ENCODE measurements at regions not wholly inside any gene's neighbourhood (a gene's known extent, or its start where the extent isn't known, plus 50 kb on each side); places are given as distances from the start of the nearest gene placed in this dataset.

DNA sequence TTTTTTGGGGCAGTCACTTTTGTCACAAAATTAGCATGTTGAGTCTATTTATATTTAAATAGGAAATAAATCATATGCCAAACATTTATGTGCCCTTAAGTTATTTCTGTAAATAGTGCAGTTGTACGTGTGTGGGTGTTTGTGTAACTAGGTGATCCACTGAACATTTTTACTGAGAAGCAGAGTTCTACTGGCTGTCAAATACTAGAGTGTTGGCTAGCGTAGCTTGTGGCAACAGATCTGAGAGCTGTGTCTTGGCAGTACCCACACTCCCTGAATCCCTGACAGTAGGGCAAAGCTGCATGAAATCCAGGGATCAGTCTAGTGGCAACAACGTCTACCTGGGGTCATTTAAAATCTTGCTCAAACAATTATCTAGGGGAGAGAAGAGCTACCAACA is 273.1 kb upstream of the SLC8A1 start:
- TF ChIP-seq, protein P1, sequence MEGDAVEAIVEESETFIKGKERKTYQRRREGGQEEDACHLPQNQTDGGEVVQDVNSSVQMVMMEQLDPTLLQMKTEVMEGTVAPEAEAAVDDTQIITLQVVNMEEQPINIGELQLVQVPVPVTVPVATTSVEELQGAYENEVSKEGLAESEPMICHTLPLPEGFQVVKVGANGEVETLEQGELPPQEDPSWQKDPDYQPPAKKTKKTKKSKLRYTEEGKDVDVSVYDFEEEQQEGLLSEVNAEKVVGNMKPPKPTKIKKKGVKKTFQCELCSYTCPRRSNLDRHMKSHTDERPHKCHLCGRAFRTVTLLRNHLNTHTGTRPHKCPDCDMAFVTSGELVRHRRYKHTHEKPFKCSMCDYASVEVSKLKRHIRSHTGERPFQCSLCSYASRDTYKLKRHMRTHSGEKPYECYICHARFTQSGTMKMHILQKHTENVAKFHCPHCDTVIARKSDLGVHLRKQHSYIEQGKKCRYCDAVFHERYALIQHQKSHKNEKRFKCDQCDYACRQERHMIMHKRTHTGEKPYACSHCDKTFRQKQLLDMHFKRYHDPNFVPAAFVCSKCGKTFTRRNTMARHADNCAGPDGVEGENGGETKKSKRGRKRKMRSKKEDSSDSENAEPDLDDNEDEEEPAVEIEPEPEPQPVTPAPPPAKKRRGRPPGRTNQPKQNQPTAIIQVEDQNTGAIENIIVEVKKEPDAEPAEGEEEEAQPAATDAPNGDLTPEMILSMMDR (IDR thresholded peaks at IDR 0.05; ENCODE audit: low read length), result no peak
- TF ChIP-seq EZH2phosphoT487 (IDR thresholded peaks at IDR 0.05; ENCODE audit: low read length) (no peak), EZH2 (optimal IDR thresholded peaks at IDR 0.05; ENCODE audit: low read depth, low read length) (no peak)

Measured in MM.1S (cell line).